ENCODE measurements at regions not wholly inside any gene's neighbourhood (a gene's known extent, or its start where the extent isn't known, plus 50 kb on each side); places are given as distances from the start of the nearest gene placed in this dataset.
A peak's percentile ranks its signal among the peaks of the same experiment; 100 is the strongest.

- no peak for DNase-seq (ENCODE audit: low read depth)
Measured at GRCh38 chr10:47104786-47105385, 193.7 kb downstream of the PTPN20 start.

- no peak for DNase-seq (ENCODE audit: low read depth)
Measured at GRCh38 chr10:47107007-47107747, 192.8 kb upstream of the GDF10 start.

- no peak for DNase-seq (ENCODE audit: low read depth)
Measured at GRCh38 chr10:47109906-47110305, 190.1 kb upstream of the GDF10 start.

GRCh38 chr10:47111329-47111862, 188.6 kb upstream of the GDF10 start:
- no peak for DNase-seq (ENCODE audit: low read depth)

- DNase-seq (ENCODE audit: low read depth): no peak
Measured at GRCh38 chr10:47112612-47113011, 187.4 kb upstream of the GDF10 start.

- no peak for DNase-seq (ENCODE audit: low read depth)
Measured at GRCh38 chr10:47113907-47114500, 186.0 kb upstream of the GDF10 start.

- no peak for DNase-seq (ENCODE audit: low read depth)
Measured at GRCh38 chr10:47114680-47115186, 185.3 kb upstream of the GDF10 start.

- DNase-seq (ENCODE audit: low read depth): no peak
Measured at GRCh38 chr10:47115322-47115721, 184.7 kb upstream of the GDF10 start.

GRCh38 chr10:47116445-47116844, 183.6 kb upstream of the GDF10 start:
- DNase-seq (ENCODE audit: low read depth): no peak

GRCh38 chr10:47118326-47118725, 181.7 kb upstream of the GDF10 start:
- no peak for DNase-seq (ENCODE audit: low read depth)

GRCh38 chr10:47121336-47121735, 178.7 kb upstream of the GDF10 start:
- no peak for DNase-seq (ENCODE audit: low read depth)

- DNase-seq (ENCODE audit: low read depth): no peak
Measured at GRCh38 chr10:47123716-47124288, 176.2 kb upstream of the GDF10 start.

- DNase-seq (ENCODE audit: low read depth): no peak
Measured at GRCh38 chr10:47127188-47127785, 172.7 kb upstream of the GDF10 start.

- DNase-seq (ENCODE audit: low read depth): no peak
Measured at GRCh38 chr10:47130491-47130890, 169.5 kb upstream of the GDF10 start.

- DNase-seq (ENCODE audit: low read depth): no peak
Measured at GRCh38 chr10:47133871-47134570, 166.0 kb upstream of the GDF10 start.

- DNase-seq (ENCODE audit: low read depth): no peak
Measured at GRCh38 chr10:47136866-47137265, 163.1 kb upstream of the GDF10 start.

- DNase-seq (ENCODE audit: low read depth): peak; percentile 98
Measured at GRCh38 chr10:47137311-47137851, 162.6 kb upstream of the GDF10 start.

GRCh38 chr10:47139121-47139520, 160.9 kb upstream of the GDF10 start:
- DNase-seq (ENCODE audit: low read depth): no peak

GRCh38 chr10:47140761-47141348, 159.1 kb upstream of the GDF10 start:
- DNase-seq (ENCODE audit: low read depth): no peak

- DNase-seq (ENCODE audit: low read depth): no peak
Measured at GRCh38 chr10:47141349-47141748, 158.6 kb upstream of the GDF10 start.

GRCh38 chr10:47143072-47143471, 156.9 kb upstream of the GDF10 start:
- DNase-seq (ENCODE audit: low read depth): no peak
